ENCODE measurements at regions not wholly inside any gene's neighbourhood (a gene's known extent, or its start where the extent isn't known, plus 50 kb on each side); places are given as distances from the start of the nearest gene placed in this dataset.

GRCh38 chr5:122591828-122592227 lies 183.1 kb upstream of the SNX2 start:
- TF ChIP-seq POLR2AphosphoS5 (IDR thresholded peaks at IDR 0.05; ENCODE audit: low read depth) (no peak), GABPA (IDR thresholded peaks at IDR 0.05; ENCODE audit: low read depth) (no peak), CTCF (IDR thresholded peaks at IDR 0.05; ENCODE audit: insufficient read depth, low read length) (no peak), SPI1 (IDR thresholded peaks at IDR 0.05; ENCODE audit: borderline replicate concordance, low read depth) (no peak), REST (IDR thresholded peaks at IDR 0.05; ENCODE audit: insufficient replicate concordance, low read depth) (no peak)
- no peaks in the 10 kb centered on the region for H3K27me3 ChIP-seq (ENCODE audit: insufficient read depth, poor library complexity, severe bottlenecking)
- no peak overlapping the region for H3K27ac ChIP-seq (replicated peaks)
- DNase-seq (ENCODE audit: low read depth in 1 of 2, low spot score in 1 of 2) = no peak
- H3K4me3 ChIP-seq (replicated peaks; ENCODE audit: insufficient read depth, low read length) = no peak overlapping the region

GRCh38 chr5:122599000-122599399 lies 175.9 kb upstream of the SNX2 start:
- no peak overlapping the region for H3K4me3 ChIP-seq (replicated peaks; ENCODE audit: insufficient read depth, low read length)
- no peaks in the 10 kb centered on the region for H3K27me3 ChIP-seq (ENCODE audit: insufficient read depth, poor library complexity, severe bottlenecking)
- no peak overlapping the region for H3K27ac ChIP-seq (replicated peaks)
- DNase-seq (ENCODE audit: low read depth in 1 of 2, low spot score in 1 of 2) = no peak
- TF ChIP-seq GABPA (IDR thresholded peaks at IDR 0.05; ENCODE audit: low read depth) (no peak), CTCF (IDR thresholded peaks at IDR 0.05; ENCODE audit: insufficient read depth, low read length) (no peak), SPI1 (IDR thresholded peaks at IDR 0.05; ENCODE audit: borderline replicate concordance, low read depth) (no peak), REST (IDR thresholded peaks at IDR 0.05; ENCODE audit: insufficient replicate concordance, low read depth) (no peak), POLR2AphosphoS5 (IDR thresholded peaks at IDR 0.05; ENCODE audit: low read depth) (no peak)

- H3K4me3 ChIP-seq (replicated peaks; ENCODE audit: insufficient read depth, low read length) = no peak overlapping the region
- DNase-seq (ENCODE audit: low read depth in 1 of 2, low spot score in 1 of 2) = no peak
- no peak overlapping the region for H3K27ac ChIP-seq (replicated peaks)
- TF ChIP-seq SPI1 (IDR thresholded peaks at IDR 0.05; ENCODE audit: borderline replicate concordance, low read depth) (no peak), REST (IDR thresholded peaks at IDR 0.05; ENCODE audit: insufficient replicate concordance, low read depth) (no peak), GABPA (IDR thresholded peaks at IDR 0.05; ENCODE audit: low read depth) (no peak), POLR2AphosphoS5 (IDR thresholded peaks at IDR 0.05; ENCODE audit: low read depth) (no peak), CTCF (IDR thresholded peaks at IDR 0.05; ENCODE audit: insufficient read depth, low read length) (no peak)
- H3K27me3 ChIP-seq (ENCODE audit: insufficient read depth, poor library complexity, severe bottlenecking) = no peaks in the 10 kb centered on the region
Observed at GRCh38 chr5:122600924-122601323, 174.0 kb upstream of the SNX2 start.
